Fibroblast of the aortic adventitia (primary cell): ENCODE measurements at regions not wholly inside any gene's neighbourhood (a gene's known extent, or its start where the extent isn't known, plus 50 kb on each side); places are given as distances from the start of the nearest gene placed in this dataset.

Experiments
- DNase-seq: peaks from one replicate; pipeline ENCODE4 v3.0.0-alpha.2; 2010; ENCODE audit warnings: low read depth
- H3K4me3 ChIP-seq: 2 replicates; pipeline ENCODE4 v1.5.1; 2011; ENCODE audit warnings: low read depth, mild to moderate bottlenecking, control low read depth, low read length, moderate library complexity
- CTCF ChIP-seq: IDR thresholded peaks from 2 replicates; pipeline ENCODE4 v1.5.1; 2011; ENCODE audit warnings: mild to moderate bottlenecking, low read length, control low read depth, inconsistent platforms; ENCODE audit not compliant: insufficient read depth

- no peak for DNase-seq
- H3K4me3 ChIP-seq = no peak overlapping the region
- TF ChIP-seq CTCF = no peak
Measured at GRCh38 chrX:104307341-104307740, 52.6 kb upstream of the ESX1 start.

- no peak for DNase-seq
- H3K4me3 ChIP-seq = no peak overlapping the region
- no peak for TF ChIP-seq CTCF
Measured at GRCh38 chrX:104306180-104306579, 51.4 kb upstream of the ESX1 start.
